ENCODE measurements at regions not wholly inside any gene's neighbourhood (a gene's known extent, or its start where the extent isn't known, plus 50 kb on each side); places are given as distances from the start of the nearest gene placed in this dataset.

- TF ChIP-seq NFXL1 (IDR thresholded peaks at IDR 0.05; ENCODE audit: borderline replicate concordance): no peak
- TF ChIP-seq TAF1 (IDR thresholded peaks at IDR 0.05; ENCODE audit: borderline replicate concordance, low read depth, low read length): no peak
- TF ChIP-seq MTA2 (IDR thresholded peaks at IDR 0.05; ENCODE audit: low read depth): no peak
- TF ChIP-seq, protein P1, sequence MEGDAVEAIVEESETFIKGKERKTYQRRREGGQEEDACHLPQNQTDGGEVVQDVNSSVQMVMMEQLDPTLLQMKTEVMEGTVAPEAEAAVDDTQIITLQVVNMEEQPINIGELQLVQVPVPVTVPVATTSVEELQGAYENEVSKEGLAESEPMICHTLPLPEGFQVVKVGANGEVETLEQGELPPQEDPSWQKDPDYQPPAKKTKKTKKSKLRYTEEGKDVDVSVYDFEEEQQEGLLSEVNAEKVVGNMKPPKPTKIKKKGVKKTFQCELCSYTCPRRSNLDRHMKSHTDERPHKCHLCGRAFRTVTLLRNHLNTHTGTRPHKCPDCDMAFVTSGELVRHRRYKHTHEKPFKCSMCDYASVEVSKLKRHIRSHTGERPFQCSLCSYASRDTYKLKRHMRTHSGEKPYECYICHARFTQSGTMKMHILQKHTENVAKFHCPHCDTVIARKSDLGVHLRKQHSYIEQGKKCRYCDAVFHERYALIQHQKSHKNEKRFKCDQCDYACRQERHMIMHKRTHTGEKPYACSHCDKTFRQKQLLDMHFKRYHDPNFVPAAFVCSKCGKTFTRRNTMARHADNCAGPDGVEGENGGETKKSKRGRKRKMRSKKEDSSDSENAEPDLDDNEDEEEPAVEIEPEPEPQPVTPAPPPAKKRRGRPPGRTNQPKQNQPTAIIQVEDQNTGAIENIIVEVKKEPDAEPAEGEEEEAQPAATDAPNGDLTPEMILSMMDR (IDR thresholded peaks at IDR 0.05 in 2 of 3, conservative IDR thresholded peaks at IDR 0.05 in 1 of 3; ENCODE audit: control insufficient read depth in 2 of 3, extremely low read depth in 1 of 3, insufficient read depth in 1 of 3, low read depth in 3 of 3, low read length in 3 of 3): no peak
- TF ChIP-seq, protein P2, sequence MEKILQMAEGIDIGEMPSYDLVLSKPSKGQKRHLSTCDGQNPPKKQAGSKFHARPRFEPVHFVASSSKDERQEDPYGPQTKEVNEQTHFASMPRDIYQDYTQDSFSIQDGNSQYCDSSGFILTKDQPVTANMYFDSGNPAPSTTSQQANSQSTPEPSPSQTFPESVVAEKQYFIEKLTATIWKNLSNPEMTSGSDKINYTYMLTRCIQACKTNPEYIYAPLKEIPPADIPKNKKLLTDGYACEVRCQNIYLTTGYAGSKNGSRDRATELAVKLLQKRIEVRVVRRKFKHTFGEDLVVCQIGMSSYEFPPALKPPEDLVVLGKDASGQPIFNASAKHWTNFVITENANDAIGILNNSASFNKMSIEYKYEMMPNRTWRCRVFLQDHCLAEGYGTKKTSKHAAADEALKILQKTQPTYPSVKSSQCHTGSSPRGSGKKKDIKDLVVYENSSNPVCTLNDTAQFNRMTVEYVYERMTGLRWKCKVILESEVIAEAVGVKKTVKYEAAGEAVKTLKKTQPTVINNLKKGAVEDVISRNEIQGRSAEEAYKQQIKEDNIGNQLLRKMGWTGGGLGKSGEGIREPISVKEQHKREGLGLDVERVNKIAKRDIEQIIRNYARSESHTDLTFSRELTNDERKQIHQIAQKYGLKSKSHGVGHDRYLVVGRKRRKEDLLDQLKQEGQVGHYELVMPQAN (conservative IDR thresholded peaks at IDR 0.05): no peak
- no peak for TF ChIP-seq EZH2 (IDR thresholded peaks at IDR 0.05; ENCODE audit: borderline replicate concordance, control insufficient read depth, low read depth, low read length)
- no peak for TF ChIP-seq TBL1XR1 (IDR thresholded peaks at IDR 0.05; ENCODE audit: low read depth, low read length)
- TF ChIP-seq CBX5 (IDR thresholded peaks at IDR 0.05; ENCODE audit: low read depth): no peak
- TF ChIP-seq POU2F2 (IDR thresholded peaks at IDR 0.05; ENCODE audit: borderline replicate concordance, low read depth, low read length): no peak
- no peak for TF ChIP-seq CEBPB (IDR thresholded peaks at IDR 0.05; ENCODE audit: borderline replicate concordance in 1 of 2, low read depth in 2 of 2, low read length in 2 of 2)
- no peak for TF ChIP-seq MEF2B (IDR thresholded peaks at IDR 0.05; ENCODE audit: partially characterized antibody, poor library complexity, severe bottlenecking)
- no peak for TF ChIP-seq FOXK2 (IDR thresholded peaks at IDR 0.05)
- TF ChIP-seq YBX1 (IDR thresholded peaks at IDR 0.05): no peak
Observed at GRCh38 chr3:189455009-189455408, 176.2 kb upstream of the TP63 start (continued).

All from GM12878 (cell line).